Astrocyte (in vitro differentiated cells and primary cell): ENCODE measurements at regions not wholly inside any gene's neighbourhood (a gene's known extent, or its start where the extent isn't known, plus 50 kb on each side); places are given as distances from the start of the nearest gene placed in this dataset.

Source experiments
- CTCF ChIP-seq: IDR thresholded peaks from 2 replicates; pipeline ENCODE4 v1.5.1; 2011; ENCODE audit warnings: low read depth, mild to moderate bottlenecking, inconsistent platforms, low read length, moderate library complexity; ENCODE audit not compliant: insufficient read depth
- EZH2 ChIP-seq: IDR thresholded peaks from 2 replicates; pipeline ENCODE4 v1.6.1; 2012; ENCODE audit warnings: mild to moderate bottlenecking, low read length, inconsistent platforms; ENCODE audit not compliant: insufficient read depth

DNA sequence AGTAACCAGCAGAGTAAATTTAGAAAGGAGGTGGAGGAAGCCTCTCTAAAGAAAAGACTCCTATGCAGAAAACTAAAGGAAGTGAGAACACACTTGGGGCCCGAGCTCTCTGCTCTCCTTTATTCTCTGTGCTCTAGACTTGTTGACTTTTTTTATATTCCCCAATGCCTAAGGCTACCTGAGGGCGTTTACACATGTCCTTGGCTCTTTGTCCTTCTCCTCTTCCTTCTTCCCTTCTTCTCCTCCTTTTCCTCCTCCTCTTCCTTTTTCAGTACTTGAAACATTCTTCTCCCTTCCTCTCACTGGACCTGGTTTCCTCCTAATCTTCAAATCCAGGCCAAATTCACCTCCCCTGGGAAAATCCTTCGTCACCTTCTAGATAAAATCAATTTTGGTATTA, 256.4 kb upstream of the TRPC7 start:
- TF ChIP-seq CTCF, result no peak
- TF ChIP-seq EZH2, result no peak
